Neural cell (in vitro differentiated cells): ENCODE measurements at regions not wholly inside any gene's neighbourhood (a gene's known extent, or its start where the extent isn't known, plus 50 kb on each side); places are given as distances from the start of the nearest gene placed in this dataset.

Experiments used
- H2AFZ ChIP-seq: fragments of 200-600, 300-800 bp; sonication (generic), shearing (Covaris generic); 2 replicates; pipeline ENCODE4 v1.6.0; 2014; ENCODE audit warnings: low read depth, mild to moderate bottlenecking, antibody characterized with exemption, low read length, moderate library complexity
- H3F3A ChIP-seq: fragments of 200-600 bp; shearing (Covaris generic); 2 replicates; pipeline ENCODE4 v1.6.1; 2016; ENCODE audit warnings: mild to moderate bottlenecking, moderate library complexity, mixed read lengths, antibody characterized with exemption, low read length; ENCODE audit not compliant: insufficient read depth, poor library complexity, severe bottlenecking
- H3K27ac ChIP-seq: fragments of 200-600, 300-800 bp; sonication (generic), shearing (Covaris generic); 2 replicates; pipeline ENCODE4 v1.5.1; 2014; ENCODE audit warnings: mild to moderate bottlenecking, low read length, moderate library complexity
- H3K27me3 ChIP-seq: fragments of 300-800, 200-600 bp; sonication (generic), shearing (Covaris generic); 2 replicates; pipeline ENCODE4 v1.6.0; 2014; ENCODE audit warnings: mild to moderate bottlenecking, low read depth, low read length, moderate library complexity; ENCODE audit not compliant: insufficient read depth
- H3K36me3 ChIP-seq: fragments of 300-800, 200-600 bp; sonication (generic), shearing (Covaris generic); 2 replicates; pipeline ENCODE4 v1.5.1; 2014; ENCODE audit warnings: mild to moderate bottlenecking, antibody characterized with exemption, low read length, moderate library complexity; ENCODE audit not compliant: insufficient read depth
- H3K4me2 ChIP-seq: fragments of 300-800, 200-600 bp; sonication (generic), shearing (Covaris generic); 2 replicates; pipeline ENCODE4 v1.6.0; 2014; ENCODE audit warnings: mild to moderate bottlenecking, low read length
- H3K4me3 ChIP-seq: fragments of 300-800, 200-600 bp; sonication (generic), shearing (Covaris generic); 2 replicates; pipeline ENCODE4 v1.5.1; 2014; ENCODE audit warnings: mild to moderate bottlenecking, low read length, moderate library complexity
- H3K79me2 ChIP-seq: fragments of 200-600 bp; shearing (Covaris generic); replicated peaks from 2 replicates; pipeline ENCODE4 v1.6.0; 2014; ENCODE audit warnings: mild to moderate bottlenecking, low read length, moderate library complexity; ENCODE audit not compliant: insufficient read depth
- H3K9ac ChIP-seq: fragments of 300-800, 200-600 bp; sonication (generic), shearing (Covaris generic); 2 replicates; pipeline ENCODE4 v1.6.1; 2016; ENCODE audit warnings: mild to moderate bottlenecking, low read length, mixed read lengths
- H3K9me2 ChIP-seq: fragments of 200-600 bp; shearing (Covaris generic); 2 replicates; pipeline ENCODE4 v1.6.1; 2016; ENCODE audit warnings: mild to moderate bottlenecking, low read length, mixed read lengths; ENCODE audit not compliant: insufficient read depth
- H3K9me3 ChIP-seq: fragments of 200-600, 300-800 bp; sonication (generic), shearing (Covaris generic); 2 replicates; pipeline ENCODE4 v1.6.1; 2016; ENCODE audit warnings: mild to moderate bottlenecking, mixed run types, low read length, moderate library complexity, mixed read lengths
- H4K20me1 ChIP-seq: fragments of 200-600 bp; shearing (Covaris generic); 2 replicates; pipeline ENCODE4 v1.6.1; 2016; ENCODE audit warnings: mild to moderate bottlenecking, mixed run types; ENCODE audit not compliant: insufficient read depth
- EP300 ChIP-seq: fragments of 450-650 bp; conservative IDR thresholded peaks from 2 replicates; pipeline ENCODE4 v1.6.1; 2014; ENCODE audit warnings: antibody characterized with exemption, mild to moderate bottlenecking, moderate library complexity; ENCODE audit not compliant: poor library complexity, severe bottlenecking
- EZH2 ChIP-seq: fragments of 200-600, 300-800 bp; shearing (Covaris generic), sonication (generic); IDR thresholded peaks from 2 replicates; pipeline ENCODE4 v1.6.1; 2014; ENCODE audit warnings: antibody characterized with exemption, low read length, borderline replicate concordance, mild to moderate bottlenecking; ENCODE audit not compliant: insufficient read depth, poor library complexity, severe bottlenecking
- MXI1 ChIP-seq: fragments of 450-650 bp; conservative IDR thresholded peaks from 2 replicates; pipeline ENCODE4 v1.6.1; 2014; ENCODE audit warnings: antibody characterized with exemption, mild to moderate bottlenecking; ENCODE audit not compliant: poor library complexity, severe bottlenecking
- POLR2AphosphoS5 ChIP-seq: IDR thresholded peaks from 2 replicates; pipeline ENCODE4 v1.6.1; 2012
- RAD21 ChIP-seq: fragments of 450-650 bp; conservative IDR thresholded peaks from 2 replicates; pipeline ENCODE4 v1.6.1; 2014; ENCODE audit warnings: antibody characterized with exemption, mild to moderate bottlenecking, moderate library complexity
- SMC3 ChIP-seq: fragments of 450-650 bp; conservative IDR thresholded peaks from 2 replicates; pipeline ENCODE4 v1.6.1; 2014; ENCODE audit warnings: antibody characterized with exemption, mild to moderate bottlenecking, moderate library complexity; ENCODE audit not compliant: poor library complexity
- TAF1 ChIP-seq: IDR thresholded peaks from 2 replicates; pipeline ENCODE4 v1.6.1; 2012; ENCODE audit warnings: low read depth
- TF ChIP-seq, protein P1 (sequence below): fragments of 450-650 bp; IDR thresholded peaks from 2 replicates; pipeline ENCODE4 v1.5.1; 2014; ENCODE audit warnings: antibody characterized with exemption, mild to moderate bottlenecking, moderate library complexity; ENCODE audit not compliant: poor library complexity, severe bottlenecking
- TF ChIP-seq, protein P2 (sequence below): IDR thresholded peaks from 2 replicates; pipeline ENCODE4 v1.6.1; 2012; ENCODE audit warnings: borderline replicate concordance

DNA sequence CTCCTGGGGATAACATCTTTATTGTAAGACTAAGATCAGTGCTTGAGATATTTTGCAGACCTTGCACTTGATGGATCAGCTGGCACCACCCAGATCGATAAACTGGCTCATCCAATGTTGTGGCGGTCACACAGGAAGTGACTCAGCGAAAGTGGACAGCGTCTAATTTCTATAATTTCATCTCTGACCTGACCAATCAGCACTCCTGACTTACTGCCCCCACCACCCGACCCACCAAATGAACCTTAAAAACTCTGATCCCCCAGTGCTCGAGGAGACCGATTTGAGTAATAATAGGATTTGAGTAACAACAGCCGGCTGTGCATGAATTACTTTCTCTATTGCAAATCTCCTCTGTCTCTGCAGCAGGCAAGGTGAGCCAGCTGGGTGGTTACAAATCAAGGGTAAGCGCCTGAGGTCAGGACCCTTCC is 62.7 kb upstream of the RNU6-1 start:
- H3K4me2 ChIP-seq = no peak overlapping the region
- H3K27me3 ChIP-seq = no peaks in the 10 kb centered on the region

DNA sequence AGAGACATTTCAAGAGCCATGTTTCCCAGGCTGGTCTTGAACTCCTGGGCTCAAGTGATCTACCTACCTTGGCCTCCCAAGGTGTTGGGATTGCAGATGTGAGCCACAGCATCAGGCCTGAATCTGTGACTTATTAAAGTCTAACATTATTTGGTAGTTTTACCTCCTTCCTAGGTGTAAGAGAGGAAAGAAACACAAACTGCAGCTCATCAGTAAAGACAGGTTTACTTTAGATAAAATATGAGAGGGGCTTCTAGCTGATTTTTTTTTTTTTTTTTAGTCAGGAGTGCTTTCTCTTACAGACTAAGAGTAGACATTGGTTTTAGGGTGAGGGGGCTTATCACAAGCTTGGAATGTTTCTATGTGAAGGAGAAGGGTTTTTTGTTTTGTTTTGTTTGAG is 63.9 kb upstream of the RNU6-1 start:
- Histone ChIP-seq H3K36me3 (no peaks in the 10 kb centered on the region), H3K27me3 (no peaks in the 10 kb centered on the region), H3K27ac (no peak overlapping the region), H4K20me1 (no peaks in the 10 kb centered on the region), H2AFZ (no peak overlapping the region), H3K9me2 (no peaks in the 10 kb centered on the region), H3K9ac (no peak overlapping the region), H3F3A (no peaks in the 10 kb centered on the region), H3K9me3 (no peaks in the 10 kb centered on the region), H3K79me2 (no peaks in the 10 kb centered on the region), H3K4me3 (no peak overlapping the region), H3K4me2 (no peak overlapping the region)
- no peak for TF ChIP-seq MXI1
- TF ChIP-seq TAF1 = no peak
- no peak for TF ChIP-seq RAD21
- no peak for TF ChIP-seq SMC3
- no peak for TF ChIP-seq POLR2AphosphoS5
- TF ChIP-seq, protein P1, sequence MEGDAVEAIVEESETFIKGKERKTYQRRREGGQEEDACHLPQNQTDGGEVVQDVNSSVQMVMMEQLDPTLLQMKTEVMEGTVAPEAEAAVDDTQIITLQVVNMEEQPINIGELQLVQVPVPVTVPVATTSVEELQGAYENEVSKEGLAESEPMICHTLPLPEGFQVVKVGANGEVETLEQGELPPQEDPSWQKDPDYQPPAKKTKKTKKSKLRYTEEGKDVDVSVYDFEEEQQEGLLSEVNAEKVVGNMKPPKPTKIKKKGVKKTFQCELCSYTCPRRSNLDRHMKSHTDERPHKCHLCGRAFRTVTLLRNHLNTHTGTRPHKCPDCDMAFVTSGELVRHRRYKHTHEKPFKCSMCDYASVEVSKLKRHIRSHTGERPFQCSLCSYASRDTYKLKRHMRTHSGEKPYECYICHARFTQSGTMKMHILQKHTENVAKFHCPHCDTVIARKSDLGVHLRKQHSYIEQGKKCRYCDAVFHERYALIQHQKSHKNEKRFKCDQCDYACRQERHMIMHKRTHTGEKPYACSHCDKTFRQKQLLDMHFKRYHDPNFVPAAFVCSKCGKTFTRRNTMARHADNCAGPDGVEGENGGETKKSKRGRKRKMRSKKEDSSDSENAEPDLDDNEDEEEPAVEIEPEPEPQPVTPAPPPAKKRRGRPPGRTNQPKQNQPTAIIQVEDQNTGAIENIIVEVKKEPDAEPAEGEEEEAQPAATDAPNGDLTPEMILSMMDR = no peak
- TF ChIP-seq, protein P2, sequence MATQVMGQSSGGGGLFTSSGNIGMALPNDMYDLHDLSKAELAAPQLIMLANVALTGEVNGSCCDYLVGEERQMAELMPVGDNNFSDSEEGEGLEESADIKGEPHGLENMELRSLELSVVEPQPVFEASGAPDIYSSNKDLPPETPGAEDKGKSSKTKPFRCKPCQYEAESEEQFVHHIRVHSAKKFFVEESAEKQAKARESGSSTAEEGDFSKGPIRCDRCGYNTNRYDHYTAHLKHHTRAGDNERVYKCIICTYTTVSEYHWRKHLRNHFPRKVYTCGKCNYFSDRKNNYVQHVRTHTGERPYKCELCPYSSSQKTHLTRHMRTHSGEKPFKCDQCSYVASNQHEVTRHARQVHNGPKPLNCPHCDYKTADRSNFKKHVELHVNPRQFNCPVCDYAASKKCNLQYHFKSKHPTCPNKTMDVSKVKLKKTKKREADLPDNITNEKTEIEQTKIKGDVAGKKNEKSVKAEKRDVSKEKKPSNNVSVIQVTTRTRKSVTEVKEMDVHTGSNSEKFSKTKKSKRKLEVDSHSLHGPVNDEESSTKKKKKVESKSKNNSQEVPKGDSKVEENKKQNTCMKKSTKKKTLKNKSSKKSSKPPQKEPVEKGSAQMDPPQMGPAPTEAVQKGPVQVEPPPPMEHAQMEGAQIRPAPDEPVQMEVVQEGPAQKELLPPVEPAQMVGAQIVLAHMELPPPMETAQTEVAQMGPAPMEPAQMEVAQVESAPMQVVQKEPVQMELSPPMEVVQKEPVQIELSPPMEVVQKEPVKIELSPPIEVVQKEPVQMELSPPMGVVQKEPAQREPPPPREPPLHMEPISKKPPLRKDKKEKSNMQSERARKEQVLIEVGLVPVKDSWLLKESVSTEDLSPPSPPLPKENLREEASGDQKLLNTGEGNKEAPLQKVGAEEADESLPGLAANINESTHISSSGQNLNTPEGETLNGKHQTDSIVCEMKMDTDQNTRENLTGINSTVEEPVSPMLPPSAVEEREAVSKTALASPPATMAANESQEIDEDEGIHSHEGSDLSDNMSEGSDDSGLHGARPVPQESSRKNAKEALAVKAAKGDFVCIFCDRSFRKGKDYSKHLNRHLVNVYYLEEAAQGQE = no peak
- no peak for TF ChIP-seq EP300

More for the DNA sequence above, 62.7 kb upstream of the RNU6-1 start:
- Histone ChIP-seq H3K9me2 (no peaks in the 10 kb centered on the region), H4K20me1 (no peaks in the 10 kb centered on the region), H3K4me3 (no peak overlapping the region), H3K9ac (no peak overlapping the region), H3K9me3 (no peaks in the 10 kb centered on the region), H2AFZ (no peak overlapping the region), H3K79me2 (no peaks in the 10 kb centered on the region), H3K27ac (no peak overlapping the region), H3K36me3 (no peaks in the 10 kb centered on the region), H3F3A (no peaks in the 10 kb centered on the region)
- TF ChIP-seq EP300 (no peak), RAD21 (no peak), EZH2 (no peak), SMC3 (no peak), POLR2AphosphoS5 (no peak), MXI1 (no peak), TAF1 (no peak)
- TF ChIP-seq, protein P2 = no peak
